ENCODE measurements at regions not wholly inside any gene's neighbourhood (a gene's known extent, or its start where the extent isn't known, plus 50 kb on each side); places are given as distances from the start of the nearest gene placed in this dataset.

DNA sequence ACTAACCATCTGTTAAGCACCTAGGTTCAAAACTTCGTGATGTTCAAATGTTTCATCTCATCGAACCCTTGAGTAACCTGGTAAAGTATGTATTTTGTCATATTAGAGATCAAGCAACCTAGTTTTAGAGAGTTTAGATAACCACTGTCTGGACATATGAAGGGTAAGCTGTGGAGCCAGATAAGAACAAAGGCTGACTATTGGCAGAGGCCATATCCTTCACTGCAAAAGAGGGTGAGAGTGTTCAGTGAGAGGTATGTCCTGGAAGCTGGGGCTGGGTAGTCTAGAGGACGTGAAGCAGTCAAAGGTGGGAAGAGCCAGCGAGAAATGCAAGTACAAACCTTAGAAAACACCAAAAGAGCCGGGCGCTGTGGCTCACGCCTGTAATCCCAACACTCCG, 573.1 kb upstream of the KLF4 start:
- no peak for TF ChIP-seq POLR2A (IDR thresholded peaks at IDR 0.05)
- TF ChIP-seq POLR2AphosphoS5 (IDR thresholded peaks at IDR 0.05) = no peak
- TF ChIP-seq, protein P1, sequence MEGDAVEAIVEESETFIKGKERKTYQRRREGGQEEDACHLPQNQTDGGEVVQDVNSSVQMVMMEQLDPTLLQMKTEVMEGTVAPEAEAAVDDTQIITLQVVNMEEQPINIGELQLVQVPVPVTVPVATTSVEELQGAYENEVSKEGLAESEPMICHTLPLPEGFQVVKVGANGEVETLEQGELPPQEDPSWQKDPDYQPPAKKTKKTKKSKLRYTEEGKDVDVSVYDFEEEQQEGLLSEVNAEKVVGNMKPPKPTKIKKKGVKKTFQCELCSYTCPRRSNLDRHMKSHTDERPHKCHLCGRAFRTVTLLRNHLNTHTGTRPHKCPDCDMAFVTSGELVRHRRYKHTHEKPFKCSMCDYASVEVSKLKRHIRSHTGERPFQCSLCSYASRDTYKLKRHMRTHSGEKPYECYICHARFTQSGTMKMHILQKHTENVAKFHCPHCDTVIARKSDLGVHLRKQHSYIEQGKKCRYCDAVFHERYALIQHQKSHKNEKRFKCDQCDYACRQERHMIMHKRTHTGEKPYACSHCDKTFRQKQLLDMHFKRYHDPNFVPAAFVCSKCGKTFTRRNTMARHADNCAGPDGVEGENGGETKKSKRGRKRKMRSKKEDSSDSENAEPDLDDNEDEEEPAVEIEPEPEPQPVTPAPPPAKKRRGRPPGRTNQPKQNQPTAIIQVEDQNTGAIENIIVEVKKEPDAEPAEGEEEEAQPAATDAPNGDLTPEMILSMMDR (IDR thresholded peaks at IDR 0.05) = no peak
